ENCODE measurements at regions not wholly inside any gene's neighbourhood (a gene's known extent, or its start where the extent isn't known, plus 50 kb on each side); places are given as distances from the start of the nearest gene placed in this dataset.

DNA sequence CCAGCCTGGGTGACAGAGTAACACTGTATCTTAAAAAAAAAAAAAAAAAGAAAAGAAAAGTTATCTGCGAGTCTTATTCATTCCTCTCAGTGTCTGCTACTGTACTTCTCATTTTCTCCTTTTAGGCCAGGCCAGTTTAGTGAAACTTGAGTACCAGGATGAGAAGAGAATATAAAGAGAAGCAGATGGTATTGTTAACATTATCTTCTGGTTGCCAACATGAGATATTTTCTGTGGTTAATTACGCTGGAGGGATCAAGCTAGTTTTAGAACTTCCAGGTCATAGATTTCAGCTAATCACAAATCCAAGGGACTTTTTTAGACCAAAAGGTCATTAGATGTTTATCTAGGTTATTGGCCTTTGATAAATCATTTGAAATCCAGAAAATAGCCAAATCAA lies 252.6 kb upstream of the SMIM30 start:
- Histone ChIP-seq H3K4me3 (ENCODE audit: low read depth, low read length) (no peak overlapping the region), H3K36me3 (ENCODE audit: control insufficient read depth, insufficient read depth, low read length) (no peaks in the 10 kb centered on the region), H3K27me3 (ENCODE audit: control insufficient read depth, insufficient read depth, low read length) (no peaks in the 10 kb centered on the region)
- TF ChIP-seq, protein P1, sequence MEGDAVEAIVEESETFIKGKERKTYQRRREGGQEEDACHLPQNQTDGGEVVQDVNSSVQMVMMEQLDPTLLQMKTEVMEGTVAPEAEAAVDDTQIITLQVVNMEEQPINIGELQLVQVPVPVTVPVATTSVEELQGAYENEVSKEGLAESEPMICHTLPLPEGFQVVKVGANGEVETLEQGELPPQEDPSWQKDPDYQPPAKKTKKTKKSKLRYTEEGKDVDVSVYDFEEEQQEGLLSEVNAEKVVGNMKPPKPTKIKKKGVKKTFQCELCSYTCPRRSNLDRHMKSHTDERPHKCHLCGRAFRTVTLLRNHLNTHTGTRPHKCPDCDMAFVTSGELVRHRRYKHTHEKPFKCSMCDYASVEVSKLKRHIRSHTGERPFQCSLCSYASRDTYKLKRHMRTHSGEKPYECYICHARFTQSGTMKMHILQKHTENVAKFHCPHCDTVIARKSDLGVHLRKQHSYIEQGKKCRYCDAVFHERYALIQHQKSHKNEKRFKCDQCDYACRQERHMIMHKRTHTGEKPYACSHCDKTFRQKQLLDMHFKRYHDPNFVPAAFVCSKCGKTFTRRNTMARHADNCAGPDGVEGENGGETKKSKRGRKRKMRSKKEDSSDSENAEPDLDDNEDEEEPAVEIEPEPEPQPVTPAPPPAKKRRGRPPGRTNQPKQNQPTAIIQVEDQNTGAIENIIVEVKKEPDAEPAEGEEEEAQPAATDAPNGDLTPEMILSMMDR (IDR thresholded peaks at IDR 0.05; ENCODE audit: insufficient read depth, low read length, poor library complexity, severe bottlenecking): no peak
- DNase-seq (ENCODE audit: low read depth): no peak

DNA sequence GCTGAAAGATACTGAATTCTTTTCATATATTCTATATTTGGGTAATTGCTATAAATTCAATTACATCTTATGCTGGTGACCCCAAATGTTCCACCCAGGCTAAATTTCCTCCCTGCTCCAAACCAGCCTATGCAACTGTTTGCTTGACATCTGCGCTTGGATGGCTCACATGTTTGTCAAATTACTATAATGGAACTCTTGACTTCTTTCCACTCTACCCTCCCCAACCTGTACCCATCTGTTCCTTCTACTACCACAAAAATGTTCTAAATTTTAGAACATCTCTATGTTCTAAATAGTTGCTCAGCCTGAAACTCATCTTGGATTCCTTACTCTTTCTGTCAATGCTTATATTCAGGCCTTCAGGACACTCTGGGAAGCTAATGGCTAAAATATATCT lies 249.9 kb upstream of the SMIM30 start:
- TF ChIP-seq, protein P1 (IDR thresholded peaks at IDR 0.05; ENCODE audit: insufficient read depth, low read length, poor library complexity, severe bottlenecking): no peak
- no peaks in the 10 kb centered on the region for H3K36me3 ChIP-seq (ENCODE audit: control insufficient read depth, insufficient read depth, low read length)
- H3K27me3 ChIP-seq (ENCODE audit: control insufficient read depth, insufficient read depth, low read length): no peaks in the 10 kb centered on the region
- no peak overlapping the region for H3K4me3 ChIP-seq (ENCODE audit: low read depth, low read length)
- DNase-seq (ENCODE audit: low read depth): no peak

- no peaks in the 10 kb centered on the region for H3K27me3 ChIP-seq (ENCODE audit: control insufficient read depth, insufficient read depth, low read length)
- no peak for DNase-seq (ENCODE audit: low read depth)
- no peak overlapping the region for H3K4me3 ChIP-seq (ENCODE audit: low read depth, low read length)
- TF ChIP-seq, protein P1 (IDR thresholded peaks at IDR 0.05; ENCODE audit: insufficient read depth, low read length, poor library complexity, severe bottlenecking): no peak
- H3K36me3 ChIP-seq (ENCODE audit: control insufficient read depth, insufficient read depth, low read length): no peaks in the 10 kb centered on the region
Observed at GRCh38 chr7:113367041-113367586, 248.8 kb upstream of the SMIM30 start.

DNA sequence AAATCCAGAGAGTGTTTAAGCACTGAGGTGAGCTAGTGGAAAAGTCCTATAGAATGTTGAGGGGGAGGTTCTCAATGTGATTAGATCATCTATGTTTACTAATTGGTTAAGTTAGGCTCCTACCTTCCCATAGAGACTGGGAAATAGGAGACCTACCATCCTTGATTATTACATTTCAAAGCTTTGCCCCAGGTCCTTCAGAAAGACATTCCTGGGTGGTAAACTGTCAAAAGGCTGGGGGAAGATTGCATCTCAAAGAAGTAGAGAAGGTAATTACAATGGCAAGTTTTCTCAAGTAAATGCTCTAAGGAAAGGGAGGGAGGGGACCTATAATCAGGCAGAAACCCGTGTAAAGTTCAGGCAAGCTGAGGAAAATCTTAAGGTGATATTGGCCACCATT lies 247.8 kb upstream of the SMIM30 start:
- no peak overlapping the region for H3K4me3 ChIP-seq (ENCODE audit: low read depth, low read length)
- no peaks in the 10 kb centered on the region for H3K36me3 ChIP-seq (ENCODE audit: control insufficient read depth, insufficient read depth, low read length)
- no peak for DNase-seq (ENCODE audit: low read depth)
- TF ChIP-seq, protein P1 (IDR thresholded peaks at IDR 0.05; ENCODE audit: insufficient read depth, low read length, poor library complexity, severe bottlenecking): no peak
- no peaks in the 10 kb centered on the region for H3K27me3 ChIP-seq (ENCODE audit: control insufficient read depth, insufficient read depth, low read length)

- no peaks in the 10 kb centered on the region for H3K27me3 ChIP-seq (ENCODE audit: control insufficient read depth, insufficient read depth, low read length)
- no peaks in the 10 kb centered on the region for H3K36me3 ChIP-seq (ENCODE audit: control insufficient read depth, insufficient read depth, low read length)
- TF ChIP-seq, protein P1 (IDR thresholded peaks at IDR 0.05; ENCODE audit: insufficient read depth, low read length, poor library complexity, severe bottlenecking): no peak
- no peak for DNase-seq (ENCODE audit: low read depth)
- no peak overlapping the region for H3K4me3 ChIP-seq (ENCODE audit: low read depth, low read length)
Observed at GRCh38 chr7:113349339-113349738, 231.0 kb upstream of the SMIM30 start.

GRCh38 chr7:113339661-113340060 lies 221.3 kb upstream of the SMIM30 start:
- no peak for DNase-seq (ENCODE audit: low read depth)
- Histone ChIP-seq H3K36me3 (ENCODE audit: control insufficient read depth, insufficient read depth, low read length) (no peaks in the 10 kb centered on the region), H3K27me3 (ENCODE audit: control insufficient read depth, insufficient read depth, low read length) (no peaks in the 10 kb centered on the region), H3K4me3 (ENCODE audit: low read depth, low read length) (no peak overlapping the region)
- TF ChIP-seq, protein P1 (IDR thresholded peaks at IDR 0.05; ENCODE audit: insufficient read depth, low read length, poor library complexity, severe bottlenecking): no peak
